GM13976 (cell line): ENCODE measurements at regions not wholly inside any gene's neighbourhood (a gene's known extent, or its start where the extent isn't known, plus 50 kb on each side); places are given as distances from the start of the nearest gene placed in this dataset.

Source experiments
- DNase-seq: peaks from one replicate; pipeline ENCODE4 v3.0.0; 2012; ENCODE audit warnings: low spot score
- CTCF ChIP-seq: IDR thresholded peaks from 2 replicates; pipeline ENCODE4 v1.5.1; 2012; ENCODE audit warnings: borderline replicate concordance, mild to moderate bottlenecking; ENCODE audit not compliant: insufficient read depth; ENCODE audit errors: extremely low read depth, missing control alignments, control extremely low read depth
- in situ Hi-C: fragments of 300-500 bp; cut with MboI; formaldehyde crosslinking; loops from one replicate; pipeline ENCODE4 v1.12.0; 2022; ENCODE audit warnings: low sequenced_read_pairs, mixed read lengths, inconsistent platforms; ENCODE audit not compliant: unreplicated experiment

GRCh38 chr17:53942436-53942835, 119.7 kb downstream of the KIF2B start:
- in situ Hi-C loops = no loop called here
- TF ChIP-seq CTCF = no peak
- no peak for DNase-seq

- in situ Hi-C loops = no loop called here
- TF ChIP-seq CTCF = no peak
- no peak for DNase-seq
Observed at GRCh38 chr17:53942898-53943297, 120.2 kb downstream of the KIF2B start.

- no peak for TF ChIP-seq CTCF
- no peak for DNase-seq
- in situ Hi-C loops = no loop called here
Observed at GRCh38 chr17:53948323-53948722, 125.6 kb downstream of the KIF2B start.

GRCh38 chr17:53949473-53950090, 126.9 kb downstream of the KIF2B start:
- in situ Hi-C loops = no loop called here
- DNase-seq = no peak
- TF ChIP-seq CTCF = no peak

- in situ Hi-C loops = no loop called here
- no peak for TF ChIP-seq CTCF
- no peak for DNase-seq
Observed at GRCh38 chr17:53950207-53950857, 127.6 kb downstream of the KIF2B start.

GRCh38 chr17:53950858-53951250, 128.1 kb downstream of the KIF2B start:
- DNase-seq = no peak
- TF ChIP-seq CTCF = no peak
- in situ Hi-C loops = no loop called here
